Upper lobe of left lung (tissue), 6 donors: ENCODE measurements at regions not wholly inside any gene's neighbourhood (a gene's known extent, or its start where the extent isn't known, plus 50 kb on each side); places are given as distances from the start of the nearest gene placed in this dataset.

Source experiments
- ATAC-seq, 2 donors: fragments of 200-7000 bp; cut with Tn5 transposase; one replicate each; pipeline ENCODE4 v1.9.1; 2022; ENCODE audit warnings: mild to moderate bottlenecking in 2 of 2, moderate library complexity in 2 of 2; ENCODE audit not compliant: low FRiP score in 2 of 2
- DNase-seq, 2 donors: peaks; one replicate each; pipeline ENCODE4 v3.0.0-alpha.2; 2019 to 2020
- H3K27ac ChIP-seq, 4 donors: fragments of 200-600 bp; sonication (generic); one replicate each; pipeline ENCODE4 v1.5.1; 2016 to 2019
- H3K27me3 ChIP-seq, 4 donors: fragments of 200-600 bp; sonication (generic); one replicate each; pipeline ENCODE4 v1.5.1; 2017 to 2019
- H3K36me3 ChIP-seq, 4 donors: fragments of 200-600 bp; sonication (generic); one replicate each; pipeline ENCODE4 v1.5.1; 2016 to 2019
- H3K4me1 ChIP-seq, 4 donors: fragments of 200-600 bp; sonication (generic); one replicate each; pipeline ENCODE4 v1.5.1; 2018 to 2019
- H3K4me3 ChIP-seq, 4 donors: fragments of 200-600 bp; sonication (generic); one replicate each; pipeline ENCODE4 v1.5.1; 2017 to 2019; ENCODE audit warnings: mild to moderate bottlenecking in 2 of 4, moderate library complexity in 1 of 4
- H3K9me3 ChIP-seq, 4 donors: fragments of 200-600 bp; sonication (generic); one replicate each; pipeline ENCODE4 v1.5.1; 2018 to 2019
- EP300 ChIP-seq, 4 donors: sonication (generic); formaldehyde crosslinking; IDR thresholded peaks; one replicate each; pipeline ENCODE4 v1.5.1; 2017; ENCODE audit warnings: antibody characterized with exemption in 4 of 4, control low read depth in 2 of 4
- POLR2A ChIP-seq, 4 donors: fragments of 450-650 bp; IDR thresholded peaks; one replicate each; pipeline ENCODE4 v1.5.1; 2016 to 2017; ENCODE audit warnings: antibody characterized with exemption in 4 of 4, mild to moderate bottlenecking in 2 of 4
- POLR2AphosphoS5 ChIP-seq, 2 donors: sonication (generic); formaldehyde crosslinking; IDR thresholded peaks; one replicate each; pipeline ENCODE4 v1.5.1; 2017; ENCODE audit warnings: antibody characterized with exemption in 2 of 2
- WGBS, 2 donors: methylation state at CpG; one replicate each; pipeline ENCODE4 v1.1.5; 2017 to 2018; 5-methylcytosine and 5-hydroxymethylcytosine counted together
- TF ChIP-seq, protein P1 (sequence below), 6 experiments: fragments of 450-650 bp in 4 of 6; fragments of 200-600 bp in 2 of 6; sonication (generic) in 2 of 6; IDR thresholded peaks; one replicate each; pipeline ENCODE4 v1.5.1; 2016 to 2019; ENCODE audit warnings: antibody characterized with exemption in 6 of 6
- donor health status: DM: no; HTN: no; CAD: no; lungs with moderate emphysema.
- donor health status: DM: no; HTN: yes; CAD: no; lungs with severe emphysema.

DNA sequence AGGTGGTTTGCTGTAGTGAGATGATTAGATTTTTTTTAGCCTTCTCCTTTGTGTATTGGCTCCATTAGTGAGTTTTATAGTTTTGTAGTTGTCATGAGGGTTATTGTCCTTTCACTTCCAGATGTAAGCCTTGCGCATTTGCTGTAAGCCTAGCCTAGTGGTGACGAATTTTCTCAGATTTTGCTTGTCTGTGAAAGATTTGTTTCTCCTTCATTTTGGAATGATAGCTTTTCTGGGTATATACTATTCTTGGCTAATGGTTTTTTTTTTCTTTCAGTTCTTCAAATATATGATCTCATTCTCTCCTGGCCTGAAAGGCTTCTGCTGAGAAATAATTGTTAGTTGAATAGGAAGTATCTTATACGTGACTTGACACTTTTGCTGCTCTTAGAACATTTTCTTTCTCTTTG is 166.5 kb upstream of the THRB start:
- H3K4me1 ChIP-seq = no peaks in the 10 kb centered on the region
- no peak for DNase-seq
- no peak for TF ChIP-seq EP300 (IDR thresholded peaks at IDR 0.05)
- no peak for TF ChIP-seq POLR2AphosphoS5 (IDR thresholded peaks at IDR 0.05)
- H3K4me3 ChIP-seq = no peak overlapping the region
- no peak overlapping the region for H3K27ac ChIP-seq
- no peaks in the 10 kb centered on the region for H3K9me3 ChIP-seq
- no peaks in the 10 kb centered on the region for H3K27me3 ChIP-seq
- no peak for ATAC-seq
- 70 to 80% methylated on average over 3 of the region's 3 CpGs for WGBS, 2 donors
- H3K36me3 ChIP-seq = no peaks in the 10 kb centered on the region

DNA sequence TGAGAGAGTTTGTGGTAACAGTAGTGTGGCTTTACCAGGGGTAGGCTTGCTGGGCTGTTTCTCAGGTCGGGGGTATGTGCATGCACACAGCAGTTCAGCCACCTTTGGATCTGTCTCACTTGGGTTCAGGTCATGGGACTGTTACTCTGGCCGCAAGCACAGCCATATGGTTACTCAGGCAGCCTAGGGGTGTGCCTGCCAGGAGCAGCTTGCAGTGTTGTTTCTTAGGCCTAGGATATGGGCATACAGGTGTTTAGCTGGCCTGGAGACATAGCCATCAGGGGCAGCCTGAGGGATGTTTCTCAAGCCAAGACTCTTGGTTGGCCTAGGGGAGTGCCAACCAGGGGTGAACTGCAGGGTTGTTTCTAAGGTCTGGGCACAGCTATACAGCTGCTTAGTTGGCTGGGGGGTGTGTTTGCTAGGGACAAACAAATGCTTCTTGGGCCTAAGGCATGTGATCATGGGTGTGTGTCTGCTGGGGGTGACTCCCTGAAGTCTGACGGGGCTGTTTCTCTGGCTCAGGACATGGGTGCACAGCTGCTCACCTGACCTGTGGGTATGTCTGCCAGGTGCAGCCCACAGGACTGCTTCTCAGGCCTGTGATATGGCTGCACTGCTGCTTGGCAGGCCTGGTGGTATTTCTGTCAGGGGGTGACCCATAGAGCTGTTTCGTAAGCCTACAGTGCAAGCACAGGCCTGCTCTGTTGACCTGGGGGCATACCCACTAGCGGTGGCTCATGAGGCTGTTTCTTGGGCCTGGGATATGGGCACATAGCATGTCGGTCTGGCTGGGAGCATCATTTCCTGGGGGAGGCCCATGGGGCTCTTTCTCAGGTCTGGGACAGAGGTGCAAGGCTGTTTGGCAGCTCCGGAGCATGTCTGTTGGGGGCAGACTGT is 168.0 kb upstream of the THRB start:
- DNase-seq (no peak), ATAC-seq (peak in 1 of 2 donors; percentile 53)
- no peaks in the 10 kb centered on the region for H3K27me3 ChIP-seq
- TF ChIP-seq POLR2AphosphoS5 (IDR thresholded peaks at IDR 0.05) (no peak), EP300 (IDR thresholded peaks at IDR 0.05) (no peak), POLR2A (IDR thresholded peaks at IDR 0.05) (no peak)
- TF ChIP-seq, protein P1, sequence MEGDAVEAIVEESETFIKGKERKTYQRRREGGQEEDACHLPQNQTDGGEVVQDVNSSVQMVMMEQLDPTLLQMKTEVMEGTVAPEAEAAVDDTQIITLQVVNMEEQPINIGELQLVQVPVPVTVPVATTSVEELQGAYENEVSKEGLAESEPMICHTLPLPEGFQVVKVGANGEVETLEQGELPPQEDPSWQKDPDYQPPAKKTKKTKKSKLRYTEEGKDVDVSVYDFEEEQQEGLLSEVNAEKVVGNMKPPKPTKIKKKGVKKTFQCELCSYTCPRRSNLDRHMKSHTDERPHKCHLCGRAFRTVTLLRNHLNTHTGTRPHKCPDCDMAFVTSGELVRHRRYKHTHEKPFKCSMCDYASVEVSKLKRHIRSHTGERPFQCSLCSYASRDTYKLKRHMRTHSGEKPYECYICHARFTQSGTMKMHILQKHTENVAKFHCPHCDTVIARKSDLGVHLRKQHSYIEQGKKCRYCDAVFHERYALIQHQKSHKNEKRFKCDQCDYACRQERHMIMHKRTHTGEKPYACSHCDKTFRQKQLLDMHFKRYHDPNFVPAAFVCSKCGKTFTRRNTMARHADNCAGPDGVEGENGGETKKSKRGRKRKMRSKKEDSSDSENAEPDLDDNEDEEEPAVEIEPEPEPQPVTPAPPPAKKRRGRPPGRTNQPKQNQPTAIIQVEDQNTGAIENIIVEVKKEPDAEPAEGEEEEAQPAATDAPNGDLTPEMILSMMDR (IDR thresholded peaks at IDR 0.05) = no peak
- WGBS, 2 donors = 90 to 100% methylated on average over 1 to 7 of the region's 7 CpGs
- no peak overlapping the region for H3K27ac ChIP-seq
- H3K9me3 ChIP-seq = no peaks in the 10 kb centered on the region
- no peaks in the 10 kb centered on the region for H3K36me3 ChIP-seq
- no peak overlapping the region for H3K4me3 ChIP-seq
- H3K4me1 ChIP-seq = no peaks in the 10 kb centered on the region

DNA sequence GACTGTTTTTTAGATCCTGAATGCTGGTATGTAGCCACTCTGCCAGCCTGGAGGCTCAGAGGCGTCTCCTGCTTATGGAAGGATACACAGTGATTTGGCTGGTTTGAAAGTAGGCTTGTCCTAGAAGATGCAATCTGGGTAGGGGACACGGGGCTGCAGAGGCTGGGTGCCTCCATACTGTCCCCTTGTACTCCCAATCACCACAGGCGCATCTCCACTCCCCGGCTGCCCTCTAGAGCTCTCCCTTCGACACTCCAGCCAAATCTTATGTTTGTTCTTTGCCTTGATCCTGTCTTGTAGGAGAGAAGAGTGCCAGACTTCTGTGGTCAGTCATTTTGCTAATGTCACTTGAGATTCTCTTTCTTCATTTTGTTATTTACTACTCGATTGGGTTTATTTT is 168.8 kb upstream of the THRB start:
- Histone ChIP-seq H3K4me3 (no peak overlapping the region), H3K36me3 (no peaks in the 10 kb centered on the region), H3K27me3 (no peaks in the 10 kb centered on the region), H3K9me3 (no peaks in the 10 kb centered on the region), H3K27ac (no peak overlapping the region), H3K4me1 (no peaks in the 10 kb centered on the region)
- TF ChIP-seq POLR2AphosphoS5 (IDR thresholded peaks at IDR 0.05) = no peak
- TF ChIP-seq EP300 (IDR thresholded peaks at IDR 0.05) = no peak
- TF ChIP-seq POLR2A (IDR thresholded peaks at IDR 0.05) = no peak
- TF ChIP-seq, protein P1 (IDR thresholded peaks at IDR 0.05) = no peak
- WGBS, 2 donors = 85 to 93% methylated on average over 5 to 6 of the region's 6 CpGs
- DNase-seq (no peak), ATAC-seq (peak in 1 of 2 donors; percentile 30)

DNA sequence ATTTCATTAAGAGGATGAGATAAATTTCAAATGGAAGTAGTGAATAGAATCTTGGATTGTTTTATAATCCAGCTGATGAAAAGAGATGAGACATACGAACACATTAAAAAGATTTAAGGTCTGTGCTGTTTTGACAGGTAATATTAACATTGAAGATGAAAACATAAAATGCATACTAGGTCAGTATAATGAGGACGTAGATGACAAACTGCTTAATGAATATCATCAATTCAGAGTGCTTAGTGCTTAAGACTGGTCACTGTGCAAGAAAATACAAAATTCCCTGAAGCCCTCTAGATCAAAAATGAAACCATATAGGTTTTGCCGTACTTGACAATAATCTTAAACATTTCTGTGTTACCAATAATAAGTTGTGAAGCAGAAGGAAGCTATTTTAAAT is 173.4 kb upstream of the THRB start:
- ATAC-seq = no peak
- Histone ChIP-seq H3K27me3 (no peaks in the 10 kb centered on the region), H3K36me3 (no peaks in the 10 kb centered on the region), H3K27ac (no peak overlapping the region), H3K9me3 (no peaks in the 10 kb centered on the region), H3K4me1 (no peaks in the 10 kb centered on the region), H3K4me3 (no peak overlapping the region)
- DNase-seq = no peak
- no peak for TF ChIP-seq POLR2A (IDR thresholded peaks at IDR 0.05)
- TF ChIP-seq POLR2AphosphoS5 (IDR thresholded peaks at IDR 0.05) = no peak
- TF ChIP-seq, protein P1 (IDR thresholded peaks at IDR 0.05) = no peak
- TF ChIP-seq EP300 (IDR thresholded peaks at IDR 0.05) = no peak
- WGBS, 2 donors = 89 to 93% methylated on average over 3 of the region's 3 CpGs

DNA sequence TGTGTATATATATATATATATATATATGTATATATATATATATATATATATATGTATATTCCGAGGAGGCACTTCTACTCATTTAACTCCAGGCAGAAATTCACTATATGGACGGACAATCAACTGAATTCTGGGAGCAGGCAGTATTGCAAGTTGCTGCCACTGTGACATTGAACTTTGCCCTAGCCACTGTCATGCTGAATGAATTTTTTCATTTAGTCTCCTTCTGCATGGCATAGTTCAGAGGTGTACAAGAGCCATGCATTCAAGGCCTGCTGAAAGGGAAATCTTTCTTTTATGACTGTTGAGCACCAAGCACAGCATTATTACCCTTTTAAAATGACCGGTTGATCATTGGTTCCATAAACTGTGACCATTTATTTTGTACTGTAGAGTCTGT is 176.2 kb upstream of the THRB start:
- Histone ChIP-seq H3K27me3 (no peaks in the 10 kb centered on the region), H3K9me3 (no peaks in the 10 kb centered on the region), H3K4me3 (no peak overlapping the region), H3K36me3 (no peaks in the 10 kb centered on the region), H3K27ac (no peak overlapping the region), H3K4me1 (no peaks in the 10 kb centered on the region)
- TF ChIP-seq POLR2AphosphoS5 (IDR thresholded peaks at IDR 0.05) (no peak), EP300 (IDR thresholded peaks at IDR 0.05) (no peak), POLR2A (IDR thresholded peaks at IDR 0.05) (no peak)
- TF ChIP-seq, protein P1 (IDR thresholded peaks at IDR 0.05) = no peak
- ATAC-seq (no peak), DNase-seq (no peak)
- WGBS, 2 donors = 85 to 94% methylated on average over 3 of the region's 3 CpGs
